H7 (cell line): ENCODE measurements at regions not wholly inside any gene's neighbourhood (a gene's known extent, or its start where the extent isn't known, plus 50 kb on each side); places are given as distances from the start of the nearest gene placed in this dataset.

Experiments used
- DNase-seq: peaks from one replicate; pipeline ENCODE4 v3.0.0; 2012
- H3K27me3 ChIP-seq: 2 replicates; pipeline ENCODE4 v1.6.0; 2011; ENCODE audit warnings: mild to moderate bottlenecking, low read length; ENCODE audit not compliant: control insufficient read depth, insufficient read depth
- H3K36me3 ChIP-seq: replicated peaks from 2 replicates; pipeline ENCODE4 v1.5.1; 2011; ENCODE audit warnings: low read length; ENCODE audit not compliant: control insufficient read depth, insufficient read depth
- H3K4me3 ChIP-seq: 2 replicates; pipeline ENCODE4 v1.5.1; 2011; ENCODE audit warnings: low read depth, mild to moderate bottlenecking, control low read depth, low read length, moderate library complexity; ENCODE audit not compliant: insufficient read depth

DNA sequence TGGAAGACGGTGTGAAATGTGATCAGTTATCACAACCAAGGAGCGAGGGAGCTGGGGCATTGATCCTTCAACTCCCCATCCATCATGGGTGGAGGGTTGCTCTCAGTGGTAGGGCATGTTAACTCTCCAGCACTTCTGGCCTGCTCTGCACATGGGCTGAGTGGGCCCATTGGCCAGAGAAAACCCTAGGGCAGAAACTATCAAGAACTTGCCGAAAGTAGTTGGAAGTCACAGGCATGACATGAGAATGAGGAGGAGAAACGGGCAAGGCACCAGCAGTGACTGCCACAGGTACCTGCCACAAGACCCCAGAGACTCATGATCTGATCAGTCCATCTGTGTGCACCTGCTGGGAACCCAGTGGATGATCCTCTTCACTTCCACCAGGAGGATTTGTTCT, 50.9 kb upstream of the CXCL14 start:
- no peaks in the 10 kb centered on the region for H3K36me3 ChIP-seq
- DNase-seq = no peak

DNA sequence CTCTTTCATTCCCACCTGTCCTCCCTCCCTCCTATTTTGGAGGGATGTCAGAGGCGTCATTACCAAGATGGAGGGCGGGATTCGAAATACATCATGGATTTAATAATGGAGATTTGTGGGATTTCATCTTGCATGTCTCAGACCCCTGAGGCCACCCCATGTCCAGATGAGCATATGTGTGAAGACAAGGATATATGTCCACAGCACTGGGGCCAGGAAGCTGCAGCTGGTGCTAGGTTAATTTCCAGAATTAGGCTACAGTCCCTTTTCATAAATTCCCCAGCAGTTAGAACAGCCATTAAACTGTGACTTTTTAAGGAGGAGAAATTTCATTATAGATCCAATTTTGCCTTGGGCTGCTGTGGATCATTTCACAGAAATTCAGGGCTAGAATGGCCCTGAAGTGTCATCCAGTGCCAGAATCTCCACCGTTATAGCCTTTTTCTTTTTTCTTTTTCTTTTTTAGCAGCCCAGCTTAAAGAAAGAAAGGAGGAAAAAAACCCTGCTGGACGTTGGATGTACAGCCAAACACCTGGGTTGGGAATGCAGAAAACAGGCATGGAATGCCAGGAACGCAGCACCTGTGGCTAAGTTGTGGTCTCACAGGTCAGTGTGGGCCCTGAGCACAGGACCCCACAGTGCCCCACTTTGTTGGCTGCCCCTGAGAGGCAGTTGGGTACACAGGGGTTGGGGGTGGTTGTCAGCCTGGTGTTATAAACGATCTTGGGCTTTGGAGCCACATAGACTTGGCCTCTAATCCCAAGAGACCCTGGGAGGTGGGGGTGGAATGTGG, 50.2 kb upstream of the CXCL14 start:
- H3K27me3 ChIP-seq = no peaks in the 10 kb centered on the region; the same call in 1 of the 2 replicates
- H3K36me3 ChIP-seq = no peaks in the 10 kb centered on the region
- DNase-seq = no peak
- H3K4me3 ChIP-seq = no peak overlapping the region

More for the DNA sequence above, 50.9 kb upstream of the CXCL14 start:
- Histone ChIP-seq H3K27me3 (no peaks in the 10 kb centered on the region; the same call in 1 of the 2 replicates), H3K4me3 (no peak overlapping the region)
